Liver (tissue), 8 donors: ENCODE measurements at regions not wholly inside any gene's neighbourhood (a gene's known extent, or its start where the extent isn't known, plus 50 kb on each side); places are given as distances from the start of the nearest gene placed in this dataset.
"Not testable (repeated sequence)": the region's sequence is repeated elsewhere in the genome, so short reads cannot be mapped to it uniquely, and the experiment has no call there.

Source experiments
- DNase-seq: peaks from one replicate; pipeline ENCODE4 v3.0.0-alpha.2; 2017; ENCODE audit warnings: low spot score
- H3K27ac ChIP-seq, 2 donors: one replicate each; pipeline ENCODE4 v1.7.0; 2013; ENCODE audit warnings: inconsistent platforms in 2 of 2, low read length in 2 of 2, control low read depth in 1 of 2, low read depth in 1 of 2, mild to moderate bottlenecking in 1 of 2
- H3K27me3 ChIP-seq, 4 donors: one replicate each; pipeline versions ENCODE4 v1.6.1 to v1.7.0; 2013; ENCODE audit warnings: low read length in 3 of 4, inconsistent platforms in 1 of 4, mild to moderate bottlenecking in 1 of 4, moderate library complexity in 1 of 4; ENCODE audit not compliant: control insufficient read depth in 4 of 4, insufficient read depth in 4 of 4
- H3K36me3 ChIP-seq, 4 donors: one replicate each; pipeline versions ENCODE4 v1.6.1 to v1.7.0; 2013; ENCODE audit warnings: low read length in 3 of 4, mild to moderate bottlenecking in 3 of 4, low read depth in 1 of 4, moderate library complexity in 1 of 4; ENCODE audit not compliant: control insufficient read depth in 4 of 4, insufficient read depth in 3 of 4
- H3K4me1 ChIP-seq, 4 donors: one replicate each; pipeline versions ENCODE4 v1.6.1 to v1.7.0; 2013; ENCODE audit warnings: low read length in 3 of 4, mild to moderate bottlenecking in 3 of 4, moderate library complexity in 1 of 4; ENCODE audit not compliant: control insufficient read depth in 4 of 4, insufficient read depth in 4 of 4
- H3K4me3 ChIP-seq, 3 donors: one replicate each; pipeline versions ENCODE4 v1.6.1 to v1.7.0; 2013; ENCODE audit warnings: low read length in 3 of 3, control low read depth in 1 of 3, low read depth in 1 of 3, mild to moderate bottlenecking in 1 of 3
- H3K9ac ChIP-seq, 2 donors: one replicate each; pipeline ENCODE4 v1.7.0; 2013; ENCODE audit warnings: low read length in 2 of 2, mild to moderate bottlenecking in 2 of 2, moderate library complexity in 2 of 2, control low read depth in 1 of 2, low read depth in 1 of 2
- H3K9me3 ChIP-seq, 4 donors: one replicate each; pipeline versions ENCODE4 v1.6.1 to v1.7.0; 2013; ENCODE audit warnings: low read length in 3 of 4; ENCODE audit not compliant: control insufficient read depth in 4 of 4
- ATF3 ChIP-seq: IDR thresholded peaks from 2 replicates; pipeline ENCODE4 v1.6.1; 2016; ENCODE audit warnings: antibody characterized with exemption
- CTCF ChIP-seq: fragments of 150-350 bp; IDR thresholded peaks from 2 replicates; pipeline ENCODE4 v1.5.1; 2017; ENCODE audit warnings: improper control_type of control experiment, low read depth, low read length; ENCODE audit not compliant: missing input control
- EGR1 ChIP-seq, 2 donors: IDR thresholded peaks; 2 replicates each; pipeline ENCODE4 v1.6.1; 2016 to 2018; ENCODE audit warnings: antibody characterized with exemption in 2 of 2, low read depth in 2 of 2
- FOXA1 ChIP-seq: IDR thresholded peaks from 2 replicates; pipeline ENCODE4 v1.6.1; 2016; ENCODE audit warnings: antibody characterized with exemption
- GABPA ChIP-seq, 2 donors: IDR thresholded peaks in 1 of 2; conservative IDR thresholded peaks in 1 of 2; 2 replicates each; pipeline ENCODE4 v1.6.1; 2016; ENCODE audit warnings: antibody characterized with exemption in 2 of 2, mild to moderate bottlenecking in 1 of 2, moderate library complexity in 1 of 2
- HNF4G ChIP-seq: IDR thresholded peaks from 2 replicates; pipeline ENCODE4 v1.6.1; 2016; ENCODE audit warnings: antibody characterized with exemption
- JUND ChIP-seq, 2 donors: IDR thresholded peaks; 2 replicates each; pipeline ENCODE4 v1.6.1; 2016; ENCODE audit warnings: antibody characterized with exemption in 2 of 2
- RAD21 ChIP-seq, 2 donors: IDR thresholded peaks; 2 replicates each; pipeline ENCODE4 v1.6.1; 2016; ENCODE audit warnings: antibody characterized with exemption in 2 of 2, mild to moderate bottlenecking in 2 of 2
- TAF1 ChIP-seq: conservative IDR thresholded peaks from 2 replicates; pipeline ENCODE4 v1.6.1; 2016; ENCODE audit warnings: antibody characterized with exemption, mild to moderate bottlenecking
- ZBTB33 ChIP-seq: IDR thresholded peaks from 2 replicates; pipeline ENCODE4 v1.6.1; 2016; ENCODE audit warnings: antibody characterized with exemption
- WGBS: extraction: QIAGEN DNeasy Blood & Tissue Kit; methylation state at CpG from one replicate; pipeline ENCODE4 v1.1.7; 2013; 5-methylcytosine and 5-hydroxymethylcytosine counted together
- donor health status: healthy.
- donor health status: healthy.
- donor health status: healthy.
- donor health status: healthy.
- donor health status: healthy.

GRCh38 chr7:39863675-39864322 is 86.3 kb upstream of the CDK13 start:
- not testable (repeated sequence) for H3K27ac ChIP-seq, DNase-seq, H3K36me3 ChIP-seq, H3K27me3 ChIP-seq, H3K9ac ChIP-seq, H3K9me3 ChIP-seq, H3K4me1 ChIP-seq, H3K4me3 ChIP-seq
- 90% methylated on average over 3 of the region's 3 CpGs for WGBS
- TF ChIP-seq RAD21 (IDR thresholded peaks at IDR 0.05) = peak in 1 of 2 donors; percentile 21

- H3K9me3 ChIP-seq, H3K4me3 ChIP-seq, H3K27ac ChIP-seq, H3K36me3 ChIP-seq, H3K9ac ChIP-seq, H3K4me1 ChIP-seq, DNase-seq, H3K27me3 ChIP-seq: not testable (repeated sequence)
- 81% methylated on average over 5 of the region's 5 CpGs for WGBS
Measured at GRCh38 chr7:39869888-39870522, 80.1 kb upstream of the CDK13 start.

GRCh38 chr7:39871610-39872009 is 78.4 kb upstream of the CDK13 start:
- not testable (repeated sequence) for H3K36me3 ChIP-seq

GRCh38 chr7:39880556-39880955 is 69.5 kb upstream of the CDK13 start:
- H3K27me3 ChIP-seq = no peaks in the 10 kb centered on the region
- no peak overlapping the region for H3K27ac ChIP-seq
- no peaks in the 10 kb centered on the region for H3K4me1 ChIP-seq
- WGBS = 69% methylated on average over 1 of the region's 1 CpG
- DNase-seq = no peak
- no peak overlapping the region for H3K9ac ChIP-seq
- H3K9me3 ChIP-seq = peaks cover 0 to 9% (median 7%) of the 10 kb centered on the region in 4 donors
- H3K36me3 ChIP-seq = no peaks in the 10 kb centered on the region
- no peak overlapping the region for H3K4me3 ChIP-seq
- TF ChIP-seq RAD21 (IDR thresholded peaks at IDR 0.05) = no peak
- TF ChIP-seq EGR1 (IDR thresholded peaks at IDR 0.05; ENCODE audit: low read depth in 2 of 2) = no peak
- no peak for TF ChIP-seq CTCF
- TF ChIP-seq ATF3 = no peak
- no peak for TF ChIP-seq HNF4G
- no peak for TF ChIP-seq FOXA1
- TF ChIP-seq JUND (IDR thresholded peaks at IDR 0.05) = no peak
- TF ChIP-seq TAF1 = no peak
- TF ChIP-seq GABPA (IDR thresholded peaks at IDR 0.05 in 1 of 2, conservative IDR thresholded peaks at IDR 0.05 in 1 of 2) = no peak
- TF ChIP-seq ZBTB33 = no peak

More at GRCh38 chr7:39871610-39872009, 78.4 kb upstream of the CDK13 start:
- H3K27me3 ChIP-seq, H3K9me3 ChIP-seq, DNase-seq, H3K27ac ChIP-seq, H3K4me1 ChIP-seq, H3K4me3 ChIP-seq, H3K9ac ChIP-seq: not testable (repeated sequence)
- 92% methylated on average over 4 of the region's 4 CpGs for WGBS
